ENCODE measurements at regions not wholly inside any gene's neighbourhood (a gene's known extent, or its start where the extent isn't known, plus 50 kb on each side); places are given as distances from the start of the nearest gene placed in this dataset.
"Not testable (repeated sequence)": the region's sequence is repeated elsewhere in the genome, so short reads cannot be mapped to it uniquely, and the experiment has no call there.

GRCh38 chr4:64105903-64106302, 303.3 kb downstream of the TECRL start:
- no peak overlapping the region for H3K27ac Mint-ChIP-seq
- H3K9me3 Mint-ChIP-seq (ENCODE audit: low read depth): peaks cover 16% of the 10 kb centered on the region
- H3K4me3 Mint-ChIP-seq: no peak overlapping the region
- no peaks in the 10 kb centered on the region for H3K36me3 Mint-ChIP-seq
- no peaks in the 10 kb centered on the region for H3K4me1 Mint-ChIP-seq (ENCODE audit: low read depth)
- H3K27me3 Mint-ChIP-seq: no peaks in the 10 kb centered on the region

DNA sequence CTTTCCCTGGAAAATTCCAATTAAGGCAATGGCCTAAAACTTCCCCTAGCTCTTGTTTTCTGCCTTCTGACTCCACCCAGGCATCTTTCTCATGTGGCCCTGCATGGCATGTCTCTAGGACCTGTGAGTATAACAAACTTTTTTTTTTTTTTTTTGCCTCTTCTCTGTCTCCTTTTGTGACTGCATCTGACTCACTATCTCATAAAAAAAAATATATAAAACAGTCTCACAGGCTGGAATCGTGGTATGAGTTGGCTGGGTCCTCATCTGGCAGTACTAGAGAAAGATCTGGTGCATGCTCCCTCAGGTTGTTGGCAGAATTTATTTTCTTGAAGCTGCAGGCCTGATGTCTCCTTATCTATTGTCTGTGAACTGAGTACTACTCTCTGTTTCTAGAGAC, 313.9 kb downstream of the TECRL start:
- Mint-ChIP-seq H3K4me1 (ENCODE audit: low read depth) (no peaks in the 10 kb centered on the region), H3K27ac (no peak overlapping the region), H3K9me3 (ENCODE audit: low read depth) (peaks cover 7% of the 10 kb centered on the region), H3K27me3 (no peaks in the 10 kb centered on the region), H3K4me3 (no peak overlapping the region), H3K36me3 (no peaks in the 10 kb centered on the region)

DNA sequence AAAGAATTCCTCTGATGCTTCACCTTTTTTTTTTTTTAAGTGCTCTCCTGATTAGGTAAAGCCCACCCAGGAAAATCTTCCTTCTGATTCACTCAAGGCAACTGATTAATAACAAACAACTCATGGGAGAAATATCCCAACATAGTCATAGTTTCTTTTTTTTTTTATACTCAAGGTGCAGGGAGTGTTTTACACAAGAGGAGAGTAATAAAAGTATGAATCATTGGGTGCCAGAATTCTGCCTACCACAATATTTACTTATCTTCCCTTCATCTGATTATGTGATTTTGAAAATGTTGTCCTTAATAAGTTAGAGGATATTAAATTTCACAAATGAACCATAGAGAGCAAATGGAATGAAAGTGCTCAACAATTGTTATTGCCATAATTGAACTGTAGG, 329.9 kb downstream of the TECRL start:
- Mint-ChIP-seq H3K27me3 (no peaks in the 10 kb centered on the region), H3K4me3 (no peak overlapping the region), H3K9me3 (ENCODE audit: low read depth) (peaks cover 9% of the 10 kb centered on the region)

DNA sequence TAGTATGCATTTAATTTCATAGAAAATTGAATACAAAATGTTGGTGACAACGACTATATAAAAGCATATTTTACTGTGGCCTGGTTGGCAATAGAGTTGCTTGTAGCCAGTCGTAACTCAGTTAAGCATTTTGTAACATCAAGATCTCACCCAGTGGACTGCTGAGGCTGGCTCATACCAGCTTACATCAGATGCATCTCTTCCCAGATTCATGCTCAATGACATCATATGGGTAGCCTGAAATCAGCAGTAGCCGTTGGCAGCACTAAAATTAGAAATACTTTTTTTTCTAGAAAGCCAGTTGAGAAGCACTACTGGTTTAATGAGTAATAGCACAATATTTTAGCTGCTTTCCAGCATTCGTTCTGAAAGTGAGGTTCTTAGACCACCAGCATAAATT, 341.2 kb downstream of the TECRL start:
- Mint-ChIP-seq H3K4me3 (no peak overlapping the region), H3K9me3 (ENCODE audit: low read depth) (peaks cover 14% of the 10 kb centered on the region), H3K27me3 (no peaks in the 10 kb centered on the region), H3K27ac (no peak overlapping the region), H3K36me3 (no peaks in the 10 kb centered on the region), H3K4me1 (ENCODE audit: low read depth) (no peaks in the 10 kb centered on the region)

More for the DNA sequence above, 329.9 kb downstream of the TECRL start:
- Mint-ChIP-seq H3K36me3 (no peaks in the 10 kb centered on the region), H3K27ac (no peak overlapping the region), H3K4me1 (ENCODE audit: low read depth) (no peaks in the 10 kb centered on the region)

GRCh38 chr4:64062991-64063390, 346.3 kb downstream of the TECRL start:
- H3K27me3 Mint-ChIP-seq: no peaks in the 10 kb centered on the region
- H3K36me3 Mint-ChIP-seq: no peaks in the 10 kb centered on the region
- no peak overlapping the region for H3K4me3 Mint-ChIP-seq
- H3K9me3 Mint-ChIP-seq (ENCODE audit: low read depth): peaks cover 3% of the 10 kb centered on the region
- no peak overlapping the region for H3K27ac Mint-ChIP-seq
- H3K4me1 Mint-ChIP-seq (ENCODE audit: low read depth): no peaks in the 10 kb centered on the region

- H3K9me3 Mint-ChIP-seq (ENCODE audit: low read depth); H3K27me3 Mint-ChIP-seq; H3K4me1 Mint-ChIP-seq (ENCODE audit: low read depth); H3K27ac Mint-ChIP-seq; H3K4me3 Mint-ChIP-seq; H3K36me3 Mint-ChIP-seq: not testable (repeated sequence)
Observed at GRCh38 chr4:64037033-64037432, 372.2 kb downstream of the TECRL start.

- Mint-ChIP-seq H3K27me3 (no peaks in the 10 kb centered on the region), H3K36me3 (no peaks in the 10 kb centered on the region), H3K4me3 (no peak overlapping the region), H3K27ac (no peak overlapping the region), H3K9me3 (ENCODE audit: low read depth) (peaks cover 24% of the 10 kb centered on the region), H3K4me1 (ENCODE audit: low read depth) (no peaks in the 10 kb centered on the region)
Observed at GRCh38 chr4:64022560-64022959, 386.7 kb downstream of the TECRL start.

DNA sequence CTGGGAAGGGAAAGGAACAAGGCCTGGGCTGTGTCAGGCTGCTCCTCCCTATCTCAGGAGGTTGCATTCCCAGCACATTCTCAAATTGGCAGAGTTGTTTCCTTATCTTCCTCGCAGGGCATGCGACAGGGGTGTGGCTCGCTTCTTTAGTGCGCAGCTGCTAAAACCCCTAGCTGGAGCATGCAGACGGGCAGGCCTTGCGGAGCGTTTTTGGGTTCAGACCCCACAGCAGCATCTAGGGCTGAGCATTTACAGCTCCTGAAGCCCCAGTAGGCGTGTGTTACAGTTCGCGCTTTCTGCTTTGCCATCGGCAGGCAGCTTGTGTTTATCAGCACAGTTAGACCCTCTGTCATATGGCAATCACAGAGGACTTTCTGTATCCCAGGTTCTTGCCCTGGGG, 392.4 kb downstream of the TECRL start:
- no peaks in the 10 kb centered on the region for H3K4me1 Mint-ChIP-seq (ENCODE audit: low read depth)
- H3K9me3 Mint-ChIP-seq (ENCODE audit: low read depth): peaks cover 6% of the 10 kb centered on the region
- no peak overlapping the region for H3K4me3 Mint-ChIP-seq
- H3K36me3 Mint-ChIP-seq: no peaks in the 10 kb centered on the region
- H3K27me3 Mint-ChIP-seq: no peaks in the 10 kb centered on the region
- H3K27ac Mint-ChIP-seq: no peak overlapping the region

DNA sequence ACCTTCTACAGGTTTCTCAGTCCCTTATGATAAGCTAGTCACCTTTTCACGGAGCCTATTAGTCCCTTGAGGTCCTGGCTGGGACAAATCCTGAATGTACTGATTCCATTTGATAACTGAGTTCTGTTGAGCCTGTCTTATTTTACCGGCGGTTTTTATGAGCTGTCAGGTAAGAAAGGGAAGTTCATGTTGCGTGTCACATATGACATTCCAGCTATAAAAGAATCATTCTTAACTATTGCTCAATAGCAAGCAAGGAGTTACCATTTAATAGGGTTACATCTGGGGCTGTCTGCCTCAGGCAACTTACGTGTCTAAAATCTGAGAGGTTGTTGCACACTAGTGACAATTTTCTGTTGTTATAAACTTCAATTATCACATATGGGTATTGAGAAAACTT, 394.6 kb downstream of the TECRL start:
- Mint-ChIP-seq H3K27me3 (no peaks in the 10 kb centered on the region), H3K27ac (no peak overlapping the region), H3K4me1 (ENCODE audit: low read depth) (no peaks in the 10 kb centered on the region), H3K36me3 (no peaks in the 10 kb centered on the region), H3K4me3 (no peak overlapping the region), H3K9me3 (ENCODE audit: low read depth) (no peaks in the 10 kb centered on the region)

DNA sequence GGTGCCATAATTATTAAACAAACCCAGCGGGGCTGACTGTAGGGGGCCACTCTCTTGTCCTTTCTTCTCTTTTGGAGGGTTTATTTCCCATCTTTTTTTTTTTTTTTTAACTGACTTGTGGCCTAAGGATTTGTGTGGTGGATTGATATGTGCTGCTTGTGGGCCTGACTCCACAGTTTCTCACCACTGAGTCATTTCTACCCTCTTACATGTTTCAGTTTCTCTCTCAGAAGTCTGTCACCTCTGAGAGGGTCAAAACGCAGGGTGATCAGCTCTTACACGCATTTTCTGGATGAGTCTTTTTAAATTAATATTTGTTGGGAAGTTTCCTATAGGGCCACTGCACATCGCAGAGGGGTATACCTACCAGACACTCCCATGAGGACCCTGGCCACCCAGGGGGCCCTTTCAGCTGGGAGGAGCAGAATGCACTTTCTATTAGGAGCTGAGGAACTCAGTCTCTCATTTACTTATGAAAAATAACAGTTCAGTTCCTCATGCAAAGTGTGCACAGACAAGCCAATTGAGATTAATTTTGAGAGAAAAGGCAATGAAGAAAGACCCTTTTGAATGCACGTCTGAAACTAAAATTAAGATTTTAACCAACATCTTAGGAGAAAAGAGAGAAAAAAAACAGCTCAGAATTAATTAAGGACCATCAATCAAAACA, 407.9 kb downstream of the TECRL start:
- H3K27me3 Mint-ChIP-seq: no peaks in the 10 kb centered on the region
- H3K9me3 Mint-ChIP-seq (ENCODE audit: low read depth): peaks cover 18% of the 10 kb centered on the region
- no peak overlapping the region for H3K4me3 Mint-ChIP-seq
- H3K27ac Mint-ChIP-seq: no peak overlapping the region
- no peaks in the 10 kb centered on the region for H3K36me3 Mint-ChIP-seq
- H3K4me1 Mint-ChIP-seq (ENCODE audit: low read depth): no peaks in the 10 kb centered on the region

DNA sequence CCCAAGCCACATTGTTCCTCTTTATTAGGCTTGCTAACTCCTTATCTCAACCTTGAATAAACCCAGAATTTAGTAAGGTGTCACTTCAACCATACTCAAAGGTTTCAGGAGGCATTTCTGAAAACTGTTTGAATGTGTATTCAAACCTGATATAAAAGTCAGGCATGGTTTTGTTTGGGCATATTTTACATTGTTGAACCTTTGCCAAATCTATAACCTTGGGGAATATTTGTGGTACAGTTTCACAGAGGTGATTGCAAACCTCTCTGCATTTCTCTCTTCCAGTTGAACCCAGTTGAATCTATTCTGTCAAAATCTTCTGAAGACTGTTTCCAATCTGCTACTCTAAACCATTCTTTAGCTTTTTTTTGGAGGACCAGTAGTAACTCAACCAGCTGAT, 409.0 kb downstream of the TECRL start:
- Mint-ChIP-seq H3K4me1 (ENCODE audit: low read depth) (no peaks in the 10 kb centered on the region), H3K4me3 (no peak overlapping the region), H3K9me3 (ENCODE audit: low read depth) (peaks cover 18% of the 10 kb centered on the region), H3K27ac (no peak overlapping the region), H3K36me3 (no peaks in the 10 kb centered on the region), H3K27me3 (no peaks in the 10 kb centered on the region)

- Mint-ChIP-seq H3K36me3 (no peaks in the 10 kb centered on the region), H3K4me1 (ENCODE audit: low read depth) (no peaks in the 10 kb centered on the region), H3K27ac (no peak overlapping the region), H3K4me3 (no peak overlapping the region), H3K27me3 (no peaks in the 10 kb centered on the region), H3K9me3 (ENCODE audit: low read depth) (peaks cover 26% of the 10 kb centered on the region)
Observed at GRCh38 chr4:63986253-63986652, 423.0 kb downstream of the TECRL start.

- no peak overlapping the region for H3K27ac Mint-ChIP-seq
- H3K4me3 Mint-ChIP-seq: no peak overlapping the region
- peaks cover 20% of the 10 kb centered on the region for H3K9me3 Mint-ChIP-seq (ENCODE audit: low read depth)
- no peaks in the 10 kb centered on the region for H3K36me3 Mint-ChIP-seq
- no peaks in the 10 kb centered on the region for H3K4me1 Mint-ChIP-seq (ENCODE audit: low read depth)
- no peaks in the 10 kb centered on the region for H3K27me3 Mint-ChIP-seq
Observed at GRCh38 chr4:63983224-63983623, 426.0 kb downstream of the TECRL start.

DNA sequence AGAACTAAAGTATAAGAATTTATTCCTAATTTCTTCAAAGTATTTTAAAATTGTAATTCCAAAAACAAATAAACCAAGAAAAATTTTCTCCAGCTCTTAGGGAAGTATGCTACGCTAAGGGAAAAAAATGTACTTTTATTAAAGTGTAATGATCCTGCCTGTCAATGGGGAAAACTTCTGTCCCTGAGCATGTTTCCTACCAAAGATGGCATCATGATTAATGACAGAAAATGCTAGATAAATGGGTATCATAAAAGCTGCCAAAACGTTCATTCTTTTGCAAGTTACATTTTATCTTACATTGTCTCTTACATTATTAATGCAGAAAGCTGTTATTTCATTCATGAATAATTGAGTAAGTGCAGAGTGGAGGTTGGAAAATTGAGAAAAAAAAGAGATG, 443.4 kb downstream of the TECRL start:
- H3K27me3 Mint-ChIP-seq: no peaks in the 10 kb centered on the region
- H3K27ac Mint-ChIP-seq: no peak overlapping the region
- no peaks in the 10 kb centered on the region for H3K36me3 Mint-ChIP-seq
- no peaks in the 10 kb centered on the region for H3K4me1 Mint-ChIP-seq (ENCODE audit: low read depth)
- peaks cover 11% of the 10 kb centered on the region for H3K9me3 Mint-ChIP-seq (ENCODE audit: low read depth)
- H3K4me3 Mint-ChIP-seq: no peak overlapping the region

DNA sequence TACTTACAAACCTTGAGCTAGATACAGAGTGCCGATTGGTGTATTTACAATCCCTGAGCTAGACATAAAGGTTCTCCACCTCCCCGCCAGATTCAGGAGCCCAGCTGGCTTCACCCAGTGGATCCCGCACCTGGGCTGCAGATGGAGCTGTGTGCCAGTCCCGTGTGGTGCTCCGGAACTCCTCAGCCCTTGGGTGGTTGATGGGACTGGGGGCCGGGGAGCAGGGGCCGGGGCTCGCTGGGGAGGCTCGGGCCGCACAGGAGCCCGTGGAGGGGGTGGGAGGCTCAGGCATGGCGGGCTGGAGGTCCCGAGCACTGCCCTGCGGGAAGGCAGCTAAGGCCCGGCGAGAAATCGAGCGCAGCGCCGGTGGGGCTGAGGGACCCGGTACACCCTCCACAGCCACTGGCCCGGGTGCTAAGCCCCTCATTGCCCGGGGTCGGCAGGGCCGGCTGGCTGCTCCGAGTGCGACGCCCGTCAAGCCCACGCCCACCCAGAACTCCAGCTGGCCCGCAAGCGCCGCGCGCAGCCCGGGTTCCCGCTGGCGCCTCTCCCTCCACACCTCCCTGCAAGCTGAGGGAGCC, 466.5 kb downstream of the TECRL start:
- not testable (repeated sequence) for H3K36me3 Mint-ChIP-seq; H3K4me1 Mint-ChIP-seq (ENCODE audit: low read depth); H3K9me3 Mint-ChIP-seq (ENCODE audit: low read depth); H3K4me3 Mint-ChIP-seq; H3K27me3 Mint-ChIP-seq; H3K27ac Mint-ChIP-seq

- Mint-ChIP-seq H3K27me3 (no peaks in the 10 kb centered on the region), H3K4me3 (no peak overlapping the region), H3K27ac (no peak overlapping the region), H3K4me1 (ENCODE audit: low read depth) (no peaks in the 10 kb centered on the region), H3K36me3 (no peaks in the 10 kb centered on the region), H3K9me3 (ENCODE audit: low read depth) (peaks cover 7% of the 10 kb centered on the region)
Observed at GRCh38 chr4:63937961-63938360, 471.3 kb downstream of the TECRL start.

All from activated naive CD8-positive, alpha-beta T cell (primary cell).